Mammary epithelial cell (primary cell): ENCODE measurements at regions not wholly inside any gene's neighbourhood (a gene's known extent, or its start where the extent isn't known, plus 50 kb on each side); places are given as distances from the start of the nearest gene placed in this dataset.

ENCODE experiments used
- CTCF ChIP-seq, 2 donors: IDR thresholded peaks in 1 of 2; conservative IDR thresholded peaks in 1 of 2; 2 replicates each; pipeline ENCODE4 v1.5.1; 2011 to 2012; ENCODE audit warnings: inconsistent platforms in 2 of 2, low read length in 2 of 2, mild to moderate bottlenecking in 2 of 2, control low read depth in 1 of 2, low read depth in 1 of 2; ENCODE audit not compliant: insufficient read depth in 1 of 2; ENCODE audit errors: extremely low read depth in 1 of 2
- EZH2 ChIP-seq: IDR thresholded peaks from 2 replicates; pipeline ENCODE4 v1.6.1; 2012; ENCODE audit warnings: low read length, inconsistent platforms, borderline replicate concordance

DNA sequence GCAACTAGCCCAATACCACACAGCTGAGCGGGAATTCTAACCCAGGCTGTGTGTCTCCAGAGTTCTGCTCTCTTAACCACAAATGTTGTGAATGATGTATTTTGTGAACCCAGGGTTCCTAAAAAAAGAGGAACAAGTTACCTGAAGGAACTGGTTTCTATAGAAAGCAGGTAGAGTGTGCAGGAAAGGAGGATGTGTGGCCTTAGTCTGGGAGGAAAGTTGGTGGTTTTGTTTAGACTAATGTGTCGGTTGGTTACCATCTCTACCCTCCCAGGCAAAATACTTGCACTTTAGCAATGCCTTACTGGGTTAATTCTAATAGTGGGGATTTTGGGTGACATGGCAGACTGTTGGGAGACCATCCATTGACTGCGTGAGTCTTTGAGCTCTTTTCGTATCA is 143.3 kb downstream of the SCP2D1 start:
- TF ChIP-seq CTCF (conservative IDR thresholded peaks at IDR 0.05 in 1 of 2, IDR thresholded peaks at IDR 0.05 in 1 of 2; ENCODE audit: extremely low read depth in 1 of 2, insufficient read depth in 1 of 2, low read depth in 1 of 2, low read length in 2 of 2), result no peak
- no peak for TF ChIP-seq EZH2
